AG10803 (cell line): ENCODE measurements at regions not wholly inside any gene's neighbourhood (a gene's known extent, or its start where the extent isn't known, plus 50 kb on each side); places are given as distances from the start of the nearest gene placed in this dataset.
A peak's percentile ranks its signal among the peaks of the same experiment; 100 is the strongest.

Experiments
- DNase-seq: peaks from one replicate; pipeline ENCODE4 v3.0.0; 2010; ENCODE audit warnings: low read depth
- H3K4me3 ChIP-seq: 2 replicates; pipeline ENCODE4 v1.5.1; 2011; ENCODE audit warnings: mild to moderate bottlenecking, low read length, control low read depth
- CTCF ChIP-seq: conservative IDR thresholded peaks from 2 replicates; pipeline ENCODE4 v1.5.1; 2011; ENCODE audit warnings: mild to moderate bottlenecking, low read length, control low read depth, inconsistent platforms

GRCh38 chrX:138777230-138777629, 65.7 kb upstream of the FGF13 start:
- H3K4me3 ChIP-seq, result no peak overlapping the region
- no peak for DNase-seq
- TF ChIP-seq CTCF, result peak; percentile 24; the same call in 1 of the 2 replicates

- peak; percentile 48 for DNase-seq
- H3K4me3 ChIP-seq, result no peak overlapping the region
- peak; percentile 53 for TF ChIP-seq CTCF
Observed at GRCh38 chrX:138775517-138775916, 64.0 kb upstream of the FGF13 start.

GRCh38 chrX:138771047-138771446, 59.5 kb upstream of the FGF13 start:
- no peak overlapping the region for H3K4me3 ChIP-seq
- no peak for TF ChIP-seq CTCF
- peak; percentile 64 for DNase-seq

GRCh38 chrX:138769918-138770317, 58.4 kb upstream of the FGF13 start:
- TF ChIP-seq CTCF, result no peak
- DNase-seq, result no peak

GRCh38 chrX:138765051-138765450, 53.5 kb upstream of the FGF13 start:
- H3K4me3 ChIP-seq, result no peak overlapping the region
- peak; percentile 80 for DNase-seq
- TF ChIP-seq CTCF, result no peak

More at GRCh38 chrX:138769918-138770317, 58.4 kb upstream of the FGF13 start:
- H3K4me3 ChIP-seq, result no peak overlapping the region

GRCh38 chrX:138763761-138764160, 52.2 kb upstream of the FGF13 start:
- TF ChIP-seq CTCF, result no peak
- H3K4me3 ChIP-seq, result no peak overlapping the region
- DNase-seq, result no peak

- H3K4me3 ChIP-seq, result no peak overlapping the region
- DNase-seq, result no peak
- no peak for TF ChIP-seq CTCF
Observed at GRCh38 chrX:138761380-138761779, 49.9 kb upstream of the FGF13 start.
